ENCODE measurements at regions not wholly inside any gene's neighbourhood (a gene's known extent, or its start where the extent isn't known, plus 50 kb on each side); places are given as distances from the start of the nearest gene placed in this dataset.
"Not testable (repeated sequence)": the region's sequence is repeated elsewhere in the genome, so short reads cannot be mapped to it uniquely, and the experiment has no call there.

DNA sequence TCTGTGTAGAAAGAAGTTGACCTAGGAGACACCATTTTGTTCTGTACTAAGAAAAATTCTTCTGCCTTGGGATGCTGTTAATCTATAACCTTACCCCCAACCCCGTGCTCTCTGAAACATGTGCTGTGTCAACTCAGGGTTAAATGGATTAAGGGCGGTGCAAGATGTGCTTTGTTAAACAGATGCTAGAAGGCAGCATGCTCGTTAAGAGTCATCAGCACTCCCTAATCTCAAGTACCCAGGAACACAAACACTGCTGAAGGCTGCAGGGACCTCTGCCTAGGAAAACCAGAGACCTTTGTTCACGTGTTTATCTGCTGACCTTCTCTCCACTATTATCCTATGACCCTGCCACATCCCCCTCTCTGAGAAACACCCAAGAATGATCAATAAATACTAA, 127.9 kb upstream of the MED14 start:
- H4K20me1 ChIP-seq (ENCODE audit: insufficient read depth, low read length); intact Hi-C loops (cut with micrococcal nuclease; ENCODE audit: unreplicated experiment); DNase-seq (ENCODE audit: low spot score); H3K27ac ChIP-seq (ENCODE audit: low read depth, low read length, poor library complexity, severe bottlenecking); H3K79me2 ChIP-seq (ENCODE audit: insufficient read depth, low read depth, low read length); H3K9me2 ChIP-seq (ENCODE audit: insufficient read depth, low read length); H3K36me3 ChIP-seq (ENCODE audit: insufficient read depth, low read length); H3K4me3 ChIP-seq (ENCODE audit: low read depth, low read length, poor library complexity, severe bottlenecking); H3K4me2 ChIP-seq (ENCODE audit: low read length); POLR2A ChIA-PET; CTCF ChIA-PET (ENCODE audit: unreplicated experiment); H3K4me1 ChIP-seq (ENCODE audit: insufficient read depth, low read length, poor library complexity, severe bottlenecking); BruUV-seq (replicated peaks); H3K9me3 ChIP-seq (ENCODE audit: low read length); H2AFZ ChIP-seq (ENCODE audit: low read length): not testable (repeated sequence)

- H2AFZ ChIP-seq (ENCODE audit: low read length): no peak overlapping the region
- no peaks in the 10 kb centered on the region for H3K79me2 ChIP-seq (ENCODE audit: insufficient read depth, low read depth, low read length)
- H3K4me3 ChIP-seq (ENCODE audit: low read depth, low read length, poor library complexity, severe bottlenecking): no peak overlapping the region
- intact Hi-C loops (cut with micrococcal nuclease; ENCODE audit: unreplicated experiment): no loop called here
- no peaks in the 10 kb centered on the region for H3K9me3 ChIP-seq (ENCODE audit: low read length)
- no peaks in the 10 kb centered on the region for H3K9me2 ChIP-seq (ENCODE audit: insufficient read depth, low read length)
- no peak for TF ChIP-seq EZH2phosphoT487 (IDR thresholded peaks at IDR 0.05; ENCODE audit: borderline replicate concordance, low read depth, low read length)
- TF ChIP-seq, protein P1, sequence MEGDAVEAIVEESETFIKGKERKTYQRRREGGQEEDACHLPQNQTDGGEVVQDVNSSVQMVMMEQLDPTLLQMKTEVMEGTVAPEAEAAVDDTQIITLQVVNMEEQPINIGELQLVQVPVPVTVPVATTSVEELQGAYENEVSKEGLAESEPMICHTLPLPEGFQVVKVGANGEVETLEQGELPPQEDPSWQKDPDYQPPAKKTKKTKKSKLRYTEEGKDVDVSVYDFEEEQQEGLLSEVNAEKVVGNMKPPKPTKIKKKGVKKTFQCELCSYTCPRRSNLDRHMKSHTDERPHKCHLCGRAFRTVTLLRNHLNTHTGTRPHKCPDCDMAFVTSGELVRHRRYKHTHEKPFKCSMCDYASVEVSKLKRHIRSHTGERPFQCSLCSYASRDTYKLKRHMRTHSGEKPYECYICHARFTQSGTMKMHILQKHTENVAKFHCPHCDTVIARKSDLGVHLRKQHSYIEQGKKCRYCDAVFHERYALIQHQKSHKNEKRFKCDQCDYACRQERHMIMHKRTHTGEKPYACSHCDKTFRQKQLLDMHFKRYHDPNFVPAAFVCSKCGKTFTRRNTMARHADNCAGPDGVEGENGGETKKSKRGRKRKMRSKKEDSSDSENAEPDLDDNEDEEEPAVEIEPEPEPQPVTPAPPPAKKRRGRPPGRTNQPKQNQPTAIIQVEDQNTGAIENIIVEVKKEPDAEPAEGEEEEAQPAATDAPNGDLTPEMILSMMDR (conservative IDR thresholded peaks at IDR 0.05; ENCODE audit: low read length): no peak
- no TSS peak for BruUV-seq (replicated peaks)
- ChIA-PET CTCF (ENCODE audit: unreplicated experiment) (no interaction called here), POLR2A (no interaction called here)
- no peaks in the 10 kb centered on the region for H3K4me1 ChIP-seq (ENCODE audit: insufficient read depth, low read length, poor library complexity, severe bottlenecking)
- H3K4me2 ChIP-seq (ENCODE audit: low read length): no peak overlapping the region
- H4K20me1 ChIP-seq (ENCODE audit: insufficient read depth, low read length): no peaks in the 10 kb centered on the region
- no peak overlapping the region for H3K27ac ChIP-seq (ENCODE audit: low read depth, low read length, poor library complexity, severe bottlenecking)
- DNase-seq (ENCODE audit: low spot score): no peak
- no peaks in the 10 kb centered on the region for H3K36me3 ChIP-seq (ENCODE audit: insufficient read depth, low read length)
These were observed 128.3 kb upstream of the MED14 start for GRCh38 chrX:40863671-40864070.

DNA sequence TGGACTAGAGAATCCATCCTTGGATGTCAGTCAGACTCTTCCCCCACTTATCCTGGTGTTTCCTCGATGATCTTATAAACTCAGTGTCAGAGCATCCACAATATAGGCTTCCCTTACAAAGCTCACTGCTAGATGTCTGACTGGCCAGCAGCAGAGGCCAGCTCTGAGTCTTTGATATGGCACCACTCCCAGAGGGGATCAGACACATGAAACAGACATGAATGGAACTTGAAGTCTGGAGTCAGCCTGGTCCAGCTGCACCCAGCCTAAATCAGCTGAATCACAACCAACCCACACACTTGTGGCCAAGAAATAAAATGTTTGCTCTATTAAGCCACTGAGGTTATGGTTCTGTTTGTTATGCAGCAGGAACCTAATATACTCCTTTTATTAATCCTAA, 129.6 kb upstream of the MED14 start:
- POLR2A ChIA-PET: no interaction called here
- H3K4me1 ChIP-seq (ENCODE audit: insufficient read depth, low read length, poor library complexity, severe bottlenecking): no peaks in the 10 kb centered on the region
- no peak overlapping the region for H3K27ac ChIP-seq (ENCODE audit: low read depth, low read length, poor library complexity, severe bottlenecking)
- H3K36me3 ChIP-seq (ENCODE audit: insufficient read depth, low read length): no peaks in the 10 kb centered on the region
- no peak overlapping the region for H3K4me2 ChIP-seq (ENCODE audit: low read length)
- intact Hi-C loops (cut with micrococcal nuclease; ENCODE audit: unreplicated experiment): no loop called here
- CTCF ChIA-PET (ENCODE audit: unreplicated experiment): no interaction called here
- no peaks in the 10 kb centered on the region for H3K9me2 ChIP-seq (ENCODE audit: insufficient read depth, low read length)
- no peaks in the 10 kb centered on the region for H3K79me2 ChIP-seq (ENCODE audit: insufficient read depth, low read depth, low read length)
- H3K4me3 ChIP-seq (ENCODE audit: low read depth, low read length, poor library complexity, severe bottlenecking): no peak overlapping the region
- no peaks in the 10 kb centered on the region for H4K20me1 ChIP-seq (ENCODE audit: insufficient read depth, low read length)
- no peaks in the 10 kb centered on the region for H3K9me3 ChIP-seq (ENCODE audit: low read length)
- no peak for DNase-seq (ENCODE audit: low spot score)
- no TSS peak for BruUV-seq (replicated peaks)
- TF ChIP-seq, protein P1 (conservative IDR thresholded peaks at IDR 0.05; ENCODE audit: low read length): no peak
- no peak for TF ChIP-seq EZH2phosphoT487 (IDR thresholded peaks at IDR 0.05; ENCODE audit: borderline replicate concordance, low read depth, low read length)
- no peak overlapping the region for H2AFZ ChIP-seq (ENCODE audit: low read length)

Data from OCI-LY7 (cell line).